ENCODE measurements at regions not wholly inside any gene's neighbourhood (a gene's known extent, or its start where the extent isn't known, plus 50 kb on each side); places are given as distances from the start of the nearest gene placed in this dataset.

GRCh38 chr13:40496035-40496810 is 170.2 kb downstream of the FOXO1 start:
- TF ChIP-seq, protein P1, sequence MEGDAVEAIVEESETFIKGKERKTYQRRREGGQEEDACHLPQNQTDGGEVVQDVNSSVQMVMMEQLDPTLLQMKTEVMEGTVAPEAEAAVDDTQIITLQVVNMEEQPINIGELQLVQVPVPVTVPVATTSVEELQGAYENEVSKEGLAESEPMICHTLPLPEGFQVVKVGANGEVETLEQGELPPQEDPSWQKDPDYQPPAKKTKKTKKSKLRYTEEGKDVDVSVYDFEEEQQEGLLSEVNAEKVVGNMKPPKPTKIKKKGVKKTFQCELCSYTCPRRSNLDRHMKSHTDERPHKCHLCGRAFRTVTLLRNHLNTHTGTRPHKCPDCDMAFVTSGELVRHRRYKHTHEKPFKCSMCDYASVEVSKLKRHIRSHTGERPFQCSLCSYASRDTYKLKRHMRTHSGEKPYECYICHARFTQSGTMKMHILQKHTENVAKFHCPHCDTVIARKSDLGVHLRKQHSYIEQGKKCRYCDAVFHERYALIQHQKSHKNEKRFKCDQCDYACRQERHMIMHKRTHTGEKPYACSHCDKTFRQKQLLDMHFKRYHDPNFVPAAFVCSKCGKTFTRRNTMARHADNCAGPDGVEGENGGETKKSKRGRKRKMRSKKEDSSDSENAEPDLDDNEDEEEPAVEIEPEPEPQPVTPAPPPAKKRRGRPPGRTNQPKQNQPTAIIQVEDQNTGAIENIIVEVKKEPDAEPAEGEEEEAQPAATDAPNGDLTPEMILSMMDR (IDR thresholded peaks at IDR 0.05 in 8 of 11, conservative IDR thresholded peaks at IDR 0.05 in 3 of 11): no peak
- TF ChIP-seq POLR2A (IDR thresholded peaks at IDR 0.05) (no peak), POLR2AphosphoS5 (IDR thresholded peaks at IDR 0.05) (no peak)
